GM19023 (cell line): ENCODE measurements at regions not wholly inside any gene's neighbourhood (a gene's known extent, or its start where the extent isn't known, plus 50 kb on each side); places are given as distances from the start of the nearest gene placed in this dataset.

ENCODE experiments used
- ATAC-seq: cut with Tn5 transposase; IDR thresholded peaks from one replicate; pipeline ENCODE4 v1.9.1; 2021; ENCODE audit warnings: mild to moderate bottlenecking, moderate library complexity; ENCODE audit not compliant: unreplicated experiment

DNA sequence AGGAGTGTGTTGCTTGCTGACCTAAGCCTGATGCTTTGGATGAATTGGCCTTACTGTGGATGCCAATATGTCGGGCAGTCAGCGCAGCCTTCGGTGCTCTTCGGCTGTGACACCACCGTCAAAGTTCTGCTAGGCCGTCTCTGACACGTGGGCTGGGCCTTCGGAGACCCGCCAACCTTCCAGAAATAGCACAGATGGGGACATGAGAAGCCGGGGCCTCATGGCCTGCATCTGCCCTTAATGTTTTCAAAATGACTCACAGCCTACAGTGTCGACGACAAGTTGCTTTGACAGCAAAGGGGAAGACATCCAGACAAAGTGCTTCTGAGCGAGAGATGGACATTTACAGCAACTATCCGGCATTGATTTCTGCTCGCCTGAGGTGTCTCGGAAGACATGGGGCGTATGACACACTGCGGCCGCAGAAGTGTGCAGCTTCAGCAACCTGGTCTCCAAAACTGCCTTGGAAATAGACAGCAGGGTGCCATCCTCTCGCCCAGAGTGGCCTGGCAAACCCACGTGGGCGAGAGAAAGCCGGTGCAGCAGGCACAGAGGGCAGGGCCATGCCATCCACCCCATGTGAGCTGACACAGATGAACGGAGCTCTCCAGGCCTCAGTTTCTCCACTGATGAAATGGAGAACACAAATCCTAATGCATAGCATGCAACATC is 94.0 kb upstream of the PPP2R2D start:
- ATAC-seq, result no peak

DNA sequence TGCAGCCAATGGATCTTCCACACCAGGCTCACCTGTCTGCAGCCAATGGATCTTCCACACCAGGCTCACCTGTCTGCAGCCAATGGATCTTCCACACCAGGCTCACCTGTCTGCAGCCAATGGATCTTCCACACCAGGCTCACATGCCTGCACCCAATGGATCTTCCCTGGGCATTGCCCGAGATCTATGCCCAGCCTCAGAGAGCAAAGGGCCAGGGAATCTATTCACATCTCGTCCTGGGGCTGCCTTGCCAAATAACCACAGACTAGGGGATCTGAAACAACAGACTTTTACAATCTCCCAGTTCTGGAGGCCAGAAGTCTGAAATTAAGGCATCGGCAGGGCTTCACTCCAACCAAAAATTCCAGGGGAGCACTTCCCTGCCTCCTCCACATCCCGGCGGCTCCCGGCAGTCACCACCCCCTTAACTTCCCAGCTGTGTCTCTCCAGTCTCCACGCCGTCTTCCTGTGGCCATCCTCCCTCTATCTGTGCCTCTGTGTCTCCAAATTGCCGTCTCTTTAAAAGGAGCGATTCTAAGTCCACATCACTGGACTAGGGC is 92.4 kb upstream of the PPP2R2D start:
- ATAC-seq, result no peak

GRCh38 chr10:131810036-131810804 is 90.6 kb upstream of the PPP2R2D start:
- ATAC-seq, result no peak

DNA sequence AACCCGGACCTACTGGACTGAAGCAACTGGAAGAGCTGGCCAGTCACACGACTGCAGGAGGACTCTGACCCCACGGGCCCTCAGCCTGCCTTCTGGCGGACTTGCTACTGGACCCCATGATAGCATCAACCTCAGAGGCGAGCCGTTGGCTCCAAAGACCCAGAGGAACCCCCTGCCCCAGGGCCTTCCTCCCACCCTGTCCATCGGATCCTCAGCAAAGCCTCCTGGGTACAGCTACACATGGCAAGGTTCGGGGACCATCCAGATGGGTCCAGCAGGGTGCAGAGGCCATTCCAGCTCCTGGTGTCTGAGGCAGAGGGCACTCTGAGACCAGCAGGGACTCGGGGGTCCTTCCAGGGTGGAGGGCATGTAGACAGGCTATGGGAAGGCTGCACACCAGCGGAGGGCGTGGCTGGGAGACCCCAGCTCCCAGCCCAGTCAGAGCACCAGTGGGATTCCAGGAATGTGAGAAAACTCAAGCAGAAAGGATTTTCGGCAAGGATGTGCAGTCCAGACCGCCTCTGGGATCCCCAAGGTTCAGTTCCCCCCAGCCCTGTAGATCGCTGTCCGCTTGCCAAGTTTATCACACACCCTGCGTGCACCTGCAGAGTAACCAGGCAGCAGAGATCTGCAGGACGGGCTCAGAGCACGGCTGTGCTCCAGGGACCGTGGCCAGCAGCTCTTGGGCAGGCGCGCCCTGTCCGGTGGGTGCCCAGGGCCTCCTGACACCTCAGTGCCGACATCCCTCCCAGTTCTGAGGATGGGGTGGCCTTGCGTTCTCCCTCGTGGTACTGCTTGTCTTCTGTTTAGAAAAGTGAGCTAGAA is 89.8 kb upstream of the PPP2R2D start:
- ATAC-seq, result no peak

DNA sequence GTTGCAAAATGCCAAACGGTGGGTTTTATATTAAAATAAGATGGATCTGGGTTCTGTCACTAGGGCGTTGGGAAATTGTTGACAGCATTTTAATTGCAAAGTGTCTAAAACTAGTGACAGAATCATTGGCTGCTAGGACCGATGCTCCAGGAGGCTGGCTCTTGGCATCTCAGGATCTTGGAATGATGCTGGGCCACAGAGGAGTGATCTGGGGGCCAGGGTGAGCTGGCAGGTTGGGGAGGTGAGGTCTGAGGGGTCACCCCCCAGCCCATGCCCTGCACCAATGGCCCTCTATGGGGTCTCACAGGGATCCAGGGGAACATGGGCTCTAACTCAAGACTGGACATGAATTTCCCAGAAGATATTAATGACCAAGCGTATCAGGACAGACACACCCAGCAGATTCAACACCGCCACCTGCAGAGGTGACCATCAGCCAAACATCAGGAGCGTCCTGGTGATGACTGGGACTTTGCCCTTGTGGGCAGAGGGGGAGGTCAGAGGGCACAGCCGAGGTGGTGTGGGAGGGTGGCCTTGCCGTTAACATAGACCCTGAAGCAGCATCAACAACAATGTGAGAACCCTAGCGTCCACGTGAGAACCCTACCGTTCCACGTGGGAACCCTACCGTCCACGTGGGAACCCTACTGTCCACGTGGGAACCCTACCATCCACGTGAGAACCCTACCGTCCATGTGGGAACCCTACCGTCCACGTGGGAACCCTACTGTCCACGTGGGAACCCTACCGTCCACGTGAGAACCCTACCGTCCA is 89.0 kb upstream of the PPP2R2D start:
- ATAC-seq, result no peak

- no peak for ATAC-seq
Observed at GRCh38 chr10:131812736-131813604, 87.8 kb upstream of the PPP2R2D start.

GRCh38 chr10:131814567-131815265 is 86.1 kb upstream of the PPP2R2D start:
- no peak for ATAC-seq

DNA sequence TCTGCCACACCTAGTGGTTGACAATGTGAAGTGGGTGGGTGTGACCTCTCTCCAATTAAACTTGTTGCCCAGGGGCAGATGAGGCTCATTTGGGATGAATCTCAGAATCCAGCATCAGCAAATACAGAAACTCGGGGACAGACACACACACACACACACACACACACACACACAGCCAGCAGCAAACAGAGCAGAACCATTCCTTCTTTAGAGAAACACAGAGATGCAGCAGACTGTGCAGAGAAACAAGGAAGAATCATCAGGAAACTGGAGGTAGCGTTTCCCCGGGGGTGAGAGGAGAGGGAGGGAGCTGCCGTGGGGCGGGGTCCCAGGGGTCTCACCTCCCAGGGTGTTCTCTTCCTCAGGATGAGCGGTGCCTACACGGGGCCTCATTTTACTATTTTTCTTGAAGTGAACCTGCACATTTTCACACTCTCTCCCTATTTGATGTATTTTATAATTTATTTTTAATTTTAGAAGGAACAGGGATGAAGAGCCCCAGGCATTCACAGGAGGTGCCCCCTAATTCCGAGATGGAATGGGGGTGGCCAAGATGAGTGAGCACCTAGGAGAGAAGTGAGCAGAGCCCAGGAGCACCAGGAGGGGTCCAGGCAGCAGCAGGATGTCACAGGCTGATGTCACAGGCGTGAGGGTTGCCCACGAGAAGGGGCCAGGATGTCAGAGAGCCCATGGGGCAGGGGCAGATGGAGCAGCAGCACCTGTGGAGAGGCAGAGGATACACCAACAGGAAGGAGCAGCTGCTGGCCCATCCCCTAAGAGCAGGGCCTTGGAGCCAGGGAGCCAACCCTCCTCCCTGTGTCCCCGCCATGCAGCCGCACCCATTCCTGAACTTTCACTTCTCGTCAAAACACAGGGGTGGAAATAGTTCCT is 85.3 kb upstream of the PPP2R2D start:
- ATAC-seq, result no peak

DNA sequence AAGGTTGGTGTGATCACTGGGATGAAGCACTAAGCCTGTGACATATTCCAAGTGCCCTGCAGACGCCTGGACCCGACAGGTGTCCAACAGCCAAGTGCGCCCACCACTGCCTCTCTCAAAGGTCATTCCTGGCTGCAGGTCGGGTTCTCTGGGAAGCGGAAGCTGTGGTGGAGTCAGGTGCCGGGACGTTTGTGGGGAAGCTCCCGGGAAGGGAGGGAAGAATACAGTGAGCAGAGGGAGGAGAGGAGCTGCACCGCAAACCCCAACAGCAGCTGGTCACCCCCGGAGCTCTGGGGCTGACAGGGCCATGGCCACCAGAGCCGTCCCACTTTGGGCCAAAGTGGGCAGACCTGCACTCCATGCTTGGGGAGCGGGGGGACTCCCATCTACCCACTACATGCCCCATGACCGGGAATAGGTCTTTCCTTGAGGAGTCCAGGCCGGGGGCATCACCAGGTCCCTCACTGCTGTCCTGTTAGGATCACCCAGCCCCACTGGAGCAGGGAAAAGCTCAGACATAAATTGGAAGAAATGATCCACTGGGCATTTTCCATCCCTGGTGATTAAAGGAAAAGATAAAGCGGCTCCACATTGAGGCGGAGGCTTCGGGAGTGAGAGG is 84.5 kb upstream of the PPP2R2D start:
- no peak for ATAC-seq

DNA sequence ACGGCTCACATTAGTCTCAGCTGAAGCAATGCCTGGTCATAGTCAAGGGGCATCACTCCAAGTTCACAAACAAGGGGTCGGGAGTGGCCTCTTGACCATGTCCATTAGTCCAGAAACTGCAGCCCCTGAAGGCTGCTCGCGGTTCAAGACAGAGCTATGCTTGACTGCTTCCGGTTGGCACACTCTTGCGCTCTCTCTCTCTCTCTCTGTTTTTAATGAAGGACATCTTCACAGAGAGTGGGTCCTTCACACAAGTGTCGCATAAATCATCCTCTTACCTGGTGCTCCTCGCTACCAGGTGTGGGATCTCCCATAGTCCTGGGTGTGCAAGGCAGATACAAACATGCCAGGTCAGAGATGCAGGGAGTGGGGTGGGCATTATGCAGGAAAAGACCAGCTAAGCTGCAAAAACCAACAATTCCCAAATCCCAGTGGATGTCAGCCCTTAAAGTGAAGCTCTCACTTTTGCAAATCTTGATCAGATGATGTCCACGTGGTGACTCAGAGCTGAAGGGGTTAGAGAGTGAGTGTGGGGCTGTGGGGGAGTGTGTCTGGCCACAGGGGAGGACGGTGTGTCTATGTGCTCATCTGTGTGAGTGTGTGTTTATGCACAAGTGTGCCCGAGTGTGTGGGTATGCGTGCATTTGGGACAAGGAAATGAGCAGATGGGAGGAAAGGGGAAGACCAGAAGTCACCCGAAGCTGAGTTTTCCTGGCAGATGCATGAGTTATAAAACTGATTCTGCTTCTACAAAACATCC is 83.7 kb upstream of the PPP2R2D start:
- no peak for ATAC-seq

- no peak for ATAC-seq
Observed at GRCh38 chr10:131817866-131818509, 82.8 kb upstream of the PPP2R2D start.

- ATAC-seq, result no peak
Observed at GRCh38 chr10:131818510-131819234, 82.1 kb upstream of the PPP2R2D start.

GRCh38 chr10:131819241-131820072 is 81.4 kb upstream of the PPP2R2D start:
- no peak for ATAC-seq

DNA sequence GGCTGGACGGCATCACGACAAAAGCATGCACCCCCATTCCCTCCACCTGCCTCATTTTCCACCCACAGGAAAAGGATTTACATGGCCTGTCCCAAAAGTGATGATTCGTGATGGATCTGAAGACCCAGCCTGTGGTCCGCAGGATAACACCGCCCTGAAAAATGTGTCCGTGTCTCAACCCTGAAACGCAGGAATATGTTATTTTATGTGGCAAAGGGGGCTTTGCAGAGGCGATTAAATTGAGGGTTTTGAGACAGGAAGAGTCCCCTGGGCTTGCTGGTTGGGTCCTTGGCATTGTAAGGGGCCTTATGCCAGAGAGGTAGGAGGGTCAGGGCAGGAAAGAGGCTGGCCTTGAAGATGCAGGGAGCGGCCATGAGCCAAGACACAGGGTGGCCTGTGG is 80.2 kb upstream of the PPP2R2D start:
- no peak for ATAC-seq
